Gastrocnemius medialis (tissue), 4 donors: ENCODE measurements at regions not wholly inside any gene's neighbourhood (a gene's known extent, or its start where the extent isn't known, plus 50 kb on each side); places are given as distances from the start of the nearest gene placed in this dataset.

Experiments used
- ATAC-seq, 2 donors: fragments of 150-250 bp; one replicate each; pipeline ENCODE4 v1.9.1; 2016
- DNase-seq, 2 donors: peaks; one replicate each; pipeline ENCODE4 v3.0.0-alpha.2; 2019
- H3K27ac ChIP-seq, 4 donors: fragments of 200-600 bp; sonication (generic); 1 replicate in 1 of 4; 2 replicates in 3 of 4; pipeline ENCODE4 v1.5.1; 2016 to 2018; ENCODE audit warnings: mild to moderate bottlenecking in 2 of 4, moderate library complexity in 1 of 4
- H3K27me3 ChIP-seq, 3 donors: fragments of 200-600 bp; sonication (generic) in 2 of 3; 1 replicate in 1 of 3; 2 replicates in 2 of 3; pipeline versions ENCODE4 v1.5.1 to v1.6.0; 2016 to 2019; ENCODE audit warnings: mild to moderate bottlenecking in 1 of 3, moderate library complexity in 1 of 3
- H3K36me3 ChIP-seq, 2 donors: fragments of 200-600 bp; sonication (generic) in 1 of 2; one replicate each; pipeline ENCODE4 v1.5.1; 2017 to 2018
- H3K4me1 ChIP-seq, 2 donors: fragments of 200-600 bp; sonication (generic) in 1 of 2; one replicate each; pipeline ENCODE4 v1.5.1; 2016 to 2017; ENCODE audit warnings: mild to moderate bottlenecking in 2 of 2
- H3K4me3 ChIP-seq, 4 donors: fragments of 200-600 bp; sonication (generic) in 3 of 4; 1 replicate in 1 of 4; 2 replicates in 3 of 4; pipeline ENCODE4 v1.5.1; 2016 to 2019; ENCODE audit warnings: mild to moderate bottlenecking in 2 of 4
- H3K9me3 ChIP-seq, 3 donors: fragments of 200-600 bp; sonication (generic) in 2 of 3; 1 replicate in 1 of 3; 2 replicates in 2 of 3; pipeline ENCODE4 v1.5.1; 2016 to 2019
- POLR2A ChIP-seq, 2 donors: fragments of 450-650 bp; IDR thresholded peaks; one replicate each; pipeline ENCODE4 v1.6.1; 2017; ENCODE audit warnings: antibody characterized with exemption in 2 of 2, mild to moderate bottlenecking in 2 of 2, moderate library complexity in 2 of 2
- in situ Hi-C, 4 donors: fragments of 200-750 bp; cut with MboI; loops; one replicate each; pipeline versions ENCODE4 v1.15.0 to v1.8.0; 2017; ENCODE audit warnings: low sequenced_read_pairs in 4 of 4
- intact Hi-C: fragments of 100-400 bp; cut with DNase I; formaldehyde crosslinking; loops from one replicate; pipeline ENCODE4 v1.15.1; 2023; ENCODE audit warnings: low total_unique reads
- TF ChIP-seq, protein P1 (sequence below), 5 experiments: fragments of 450-650 bp in 3 of 5; fragments of 200-600 bp in 2 of 5; sonication (generic) in 2 of 5; IDR thresholded peaks in 4 of 5; conservative IDR thresholded peaks in 1 of 5; 1 replicate in 4 of 5; 2 replicates in 1 of 5; pipeline ENCODE4 v1.5.1; 2016 to 2019; ENCODE audit warnings: antibody characterized with exemption in 5 of 5, mild to moderate bottlenecking in 3 of 5, moderate library complexity in 3 of 5

DNA sequence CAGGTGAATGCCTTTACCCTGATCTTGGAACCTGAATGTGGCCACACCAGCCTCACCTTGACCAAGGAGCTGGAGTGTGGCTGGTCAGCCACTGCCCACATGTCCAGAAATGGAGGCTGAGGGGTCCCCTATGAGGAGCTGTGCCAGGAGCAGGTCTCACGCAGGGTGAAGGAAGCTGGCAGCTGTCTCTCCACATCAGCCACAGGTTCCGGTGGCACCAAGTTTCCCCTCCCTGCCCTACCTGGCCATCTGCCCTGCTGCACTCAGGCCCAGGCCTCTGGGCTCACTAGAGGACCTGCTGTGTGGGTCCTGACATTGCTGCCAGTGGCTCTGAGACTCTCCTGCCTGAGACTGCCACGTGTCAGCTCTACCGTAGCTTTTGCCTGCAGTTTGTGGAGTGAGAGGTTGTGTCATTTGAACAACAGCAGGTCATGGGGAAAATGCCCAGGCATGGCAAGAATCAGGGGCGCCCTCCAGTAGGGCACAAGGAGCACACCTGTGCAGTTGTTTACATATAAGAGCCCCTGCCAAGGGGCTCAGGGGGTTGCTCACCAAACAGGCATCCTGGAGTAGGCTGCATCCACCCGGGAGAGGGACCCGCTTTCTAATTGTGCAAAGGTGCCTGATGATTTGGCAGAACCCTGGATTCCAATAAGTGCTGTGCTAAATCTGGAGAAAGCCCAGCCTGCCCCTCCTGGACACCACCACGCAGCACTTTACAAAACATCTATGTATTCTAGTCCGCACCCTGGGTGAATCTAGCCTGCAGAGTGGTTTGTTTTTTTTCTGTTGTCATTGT lies 258.5 kb upstream of the TLE3 start:
- no peaks in the 10 kb centered on the region for H3K4me1 ChIP-seq
- DNase-seq (no peak), ATAC-seq (no peak)
- peaks cover 0 to 4% (median 0%) of the 10 kb centered on the region in 3 donors for H3K27me3 ChIP-seq
- TF ChIP-seq, protein P1, sequence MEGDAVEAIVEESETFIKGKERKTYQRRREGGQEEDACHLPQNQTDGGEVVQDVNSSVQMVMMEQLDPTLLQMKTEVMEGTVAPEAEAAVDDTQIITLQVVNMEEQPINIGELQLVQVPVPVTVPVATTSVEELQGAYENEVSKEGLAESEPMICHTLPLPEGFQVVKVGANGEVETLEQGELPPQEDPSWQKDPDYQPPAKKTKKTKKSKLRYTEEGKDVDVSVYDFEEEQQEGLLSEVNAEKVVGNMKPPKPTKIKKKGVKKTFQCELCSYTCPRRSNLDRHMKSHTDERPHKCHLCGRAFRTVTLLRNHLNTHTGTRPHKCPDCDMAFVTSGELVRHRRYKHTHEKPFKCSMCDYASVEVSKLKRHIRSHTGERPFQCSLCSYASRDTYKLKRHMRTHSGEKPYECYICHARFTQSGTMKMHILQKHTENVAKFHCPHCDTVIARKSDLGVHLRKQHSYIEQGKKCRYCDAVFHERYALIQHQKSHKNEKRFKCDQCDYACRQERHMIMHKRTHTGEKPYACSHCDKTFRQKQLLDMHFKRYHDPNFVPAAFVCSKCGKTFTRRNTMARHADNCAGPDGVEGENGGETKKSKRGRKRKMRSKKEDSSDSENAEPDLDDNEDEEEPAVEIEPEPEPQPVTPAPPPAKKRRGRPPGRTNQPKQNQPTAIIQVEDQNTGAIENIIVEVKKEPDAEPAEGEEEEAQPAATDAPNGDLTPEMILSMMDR (IDR thresholded peaks at IDR 0.05 in 4 of 5, conservative IDR thresholded peaks at IDR 0.05 in 1 of 5), result no peak
- no peak for TF ChIP-seq POLR2A (IDR thresholded peaks at IDR 0.05)
- intact Hi-C loops, result no loop called here
- H3K4me3 ChIP-seq, result no peak overlapping the region
- in situ Hi-C loops, result no loop called here
- H3K36me3 ChIP-seq, result no peaks in the 10 kb centered on the region
- H3K27ac ChIP-seq, result no peak overlapping the region
- H3K9me3 ChIP-seq, result no peaks in the 10 kb centered on the region

DNA sequence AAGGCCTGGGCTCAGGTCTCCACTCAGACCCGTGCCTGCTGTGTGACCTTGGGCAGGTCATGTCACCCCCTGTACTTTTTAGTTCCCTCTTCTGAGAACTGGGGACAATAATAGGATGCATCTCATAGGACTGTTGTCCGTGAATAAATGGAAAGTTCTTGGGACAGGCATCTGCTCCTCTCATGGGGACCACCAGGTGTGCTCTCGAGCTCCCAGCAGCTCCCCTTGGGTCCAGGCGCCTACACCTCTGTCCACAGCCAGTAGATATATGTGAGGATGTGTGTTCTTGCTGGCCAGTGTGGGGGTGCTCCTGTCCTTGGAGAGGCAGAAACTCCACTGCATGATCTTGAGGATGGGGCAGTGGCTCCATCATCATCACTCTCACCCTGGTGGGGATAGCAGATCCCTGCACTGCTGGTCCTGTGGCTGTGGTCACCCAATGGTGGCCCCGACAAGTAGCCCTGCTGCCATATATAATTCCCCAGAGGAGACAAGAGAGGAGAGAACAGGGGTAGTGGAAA lies 257.6 kb upstream of the TLE3 start:
- peaks cover 0 to 4% (median 0%) of the 10 kb centered on the region in 3 donors for H3K27me3 ChIP-seq
- no peaks in the 10 kb centered on the region for H3K9me3 ChIP-seq
- H3K36me3 ChIP-seq, result no peaks in the 10 kb centered on the region
- H3K4me3 ChIP-seq, result no peak overlapping the region
- no peak overlapping the region for H3K27ac ChIP-seq
- in situ Hi-C loops, result no loop called here
- no peaks in the 10 kb centered on the region for H3K4me1 ChIP-seq
- DNase-seq (no peak), ATAC-seq (no peak)
- TF ChIP-seq POLR2A (IDR thresholded peaks at IDR 0.05), result no peak
- TF ChIP-seq, protein P1 (IDR thresholded peaks at IDR 0.05 in 4 of 5, conservative IDR thresholded peaks at IDR 0.05 in 1 of 5), result no peak
- intact Hi-C loops, result no loop called here

DNA sequence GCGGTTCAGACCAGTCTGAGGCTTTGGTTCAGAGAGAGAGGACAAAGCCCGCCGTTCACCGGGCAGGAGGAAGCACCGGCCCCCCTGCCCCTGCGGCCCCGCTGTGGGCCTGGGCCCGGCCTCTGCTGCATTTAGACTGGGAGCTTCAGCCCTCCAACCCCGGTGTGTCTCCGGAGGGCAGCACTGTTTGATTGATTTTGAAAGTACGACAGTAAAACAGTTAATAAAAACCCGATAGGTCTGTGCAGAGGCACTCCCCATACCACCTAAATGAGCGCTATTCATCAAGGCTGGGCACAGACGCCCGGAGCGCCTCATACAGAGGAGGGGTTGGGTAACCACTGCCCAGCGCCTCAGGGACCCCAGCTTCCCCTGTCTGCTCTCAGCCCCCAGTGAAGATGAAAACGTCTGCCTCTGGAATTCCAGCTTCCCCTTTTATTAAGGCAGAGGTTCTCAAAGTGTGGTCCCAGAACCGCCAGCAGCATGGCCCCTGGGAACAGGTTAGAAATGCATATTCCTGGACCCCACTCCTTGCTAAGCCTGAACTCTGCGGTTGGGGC lies 256.7 kb upstream of the TLE3 start:
- no peaks in the 10 kb centered on the region for H3K4me1 ChIP-seq
- peaks cover 0 to 4% (median 0%) of the 10 kb centered on the region in 3 donors for H3K27me3 ChIP-seq
- DNase-seq, result no peak
- no peaks in the 10 kb centered on the region for H3K9me3 ChIP-seq
- H3K27ac ChIP-seq, result no peak overlapping the region
- TF ChIP-seq, protein P1 (IDR thresholded peaks at IDR 0.05 in 4 of 5, conservative IDR thresholded peaks at IDR 0.05 in 1 of 5), result no peak
- TF ChIP-seq POLR2A (IDR thresholded peaks at IDR 0.05), result no peak
- intact Hi-C loops, result no loop called here
- H3K36me3 ChIP-seq, result no peaks in the 10 kb centered on the region
- no peak overlapping the region for H3K4me3 ChIP-seq
- in situ Hi-C loops, result no loop called here
- no peak for ATAC-seq

DNA sequence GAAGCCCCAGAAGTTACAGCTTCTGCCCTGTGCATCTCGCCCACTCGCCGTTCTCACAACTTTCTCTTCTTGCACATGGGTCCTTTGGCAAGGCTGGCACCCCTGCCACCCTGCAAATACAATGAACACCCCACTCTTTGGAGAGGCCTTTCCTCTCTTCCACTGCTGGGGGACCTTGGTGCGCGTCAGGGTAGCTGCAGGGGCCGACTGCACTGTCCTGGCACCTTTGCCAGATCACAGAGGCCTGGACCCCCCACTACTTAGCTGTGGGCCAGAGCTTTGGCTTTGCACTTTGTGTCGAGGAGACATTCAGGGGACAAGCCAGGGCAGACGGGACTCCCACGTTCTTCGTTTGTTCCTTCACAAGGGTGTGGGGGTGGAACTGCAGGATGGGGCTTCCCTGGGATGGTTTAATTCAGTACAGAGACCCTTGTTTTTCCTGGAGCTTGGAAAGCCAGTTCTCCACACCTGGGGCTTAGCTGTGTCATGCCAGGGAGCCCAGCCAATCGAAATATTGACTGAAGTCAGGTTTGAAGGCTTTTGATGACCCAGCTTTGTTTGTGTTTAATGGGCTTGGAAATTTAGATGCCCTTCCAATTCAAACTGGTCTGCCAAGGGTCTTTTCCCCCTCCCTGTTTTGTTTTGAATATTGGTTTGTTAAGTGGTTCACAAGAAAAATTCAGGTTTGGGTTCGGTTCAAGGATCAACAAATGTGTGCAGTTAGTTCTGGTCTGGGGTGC lies 256.1 kb upstream of the TLE3 start:
- intact Hi-C loops (no loop called here), in situ Hi-C loops (no loop called here)
- no peak for TF ChIP-seq POLR2A (IDR thresholded peaks at IDR 0.05)
- TF ChIP-seq, protein P1 (IDR thresholded peaks at IDR 0.05 in 4 of 5, conservative IDR thresholded peaks at IDR 0.05 in 1 of 5), result no peak
- Histone ChIP-seq H3K27me3 (peaks cover 0 to 4% (median 0%) of the 10 kb centered on the region in 3 donors), H3K4me3 (no peak overlapping the region), H3K4me1 (no peaks in the 10 kb centered on the region), H3K9me3 (no peaks in the 10 kb centered on the region), H3K27ac (no peak overlapping the region), H3K36me3 (no peaks in the 10 kb centered on the region)
- ATAC-seq (no peak), DNase-seq (no peak)
